ENCODE measurements at regions not wholly inside any gene's neighbourhood (a gene's known extent, or its start where the extent isn't known, plus 50 kb on each side); places are given as distances from the start of the nearest gene placed in this dataset.
"Not testable (repeated sequence)": the region's sequence is repeated elsewhere in the genome, so short reads cannot be mapped to it uniquely, and the experiment has no call there.

DNA sequence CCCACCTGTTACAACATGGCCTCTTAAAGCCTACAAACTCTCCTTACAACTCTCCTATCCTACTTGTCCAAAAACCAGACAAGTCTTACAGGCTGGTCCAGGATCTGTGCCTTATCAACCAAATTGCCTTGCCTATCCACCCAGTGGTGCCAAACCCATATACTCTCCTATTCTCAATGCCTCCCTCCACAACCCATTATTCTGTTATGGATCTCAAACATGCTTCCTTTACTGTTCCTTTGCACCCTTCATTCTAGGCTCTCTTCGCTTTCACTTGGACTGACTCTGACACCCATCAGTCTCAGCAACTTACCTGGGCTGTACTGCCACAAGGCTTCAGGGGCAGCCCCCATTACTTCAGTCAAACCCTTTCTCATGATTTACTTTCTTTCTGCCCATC, 1112.1 kb upstream of the TMEM132C start:
- TF ChIP-seq, protein P1, sequence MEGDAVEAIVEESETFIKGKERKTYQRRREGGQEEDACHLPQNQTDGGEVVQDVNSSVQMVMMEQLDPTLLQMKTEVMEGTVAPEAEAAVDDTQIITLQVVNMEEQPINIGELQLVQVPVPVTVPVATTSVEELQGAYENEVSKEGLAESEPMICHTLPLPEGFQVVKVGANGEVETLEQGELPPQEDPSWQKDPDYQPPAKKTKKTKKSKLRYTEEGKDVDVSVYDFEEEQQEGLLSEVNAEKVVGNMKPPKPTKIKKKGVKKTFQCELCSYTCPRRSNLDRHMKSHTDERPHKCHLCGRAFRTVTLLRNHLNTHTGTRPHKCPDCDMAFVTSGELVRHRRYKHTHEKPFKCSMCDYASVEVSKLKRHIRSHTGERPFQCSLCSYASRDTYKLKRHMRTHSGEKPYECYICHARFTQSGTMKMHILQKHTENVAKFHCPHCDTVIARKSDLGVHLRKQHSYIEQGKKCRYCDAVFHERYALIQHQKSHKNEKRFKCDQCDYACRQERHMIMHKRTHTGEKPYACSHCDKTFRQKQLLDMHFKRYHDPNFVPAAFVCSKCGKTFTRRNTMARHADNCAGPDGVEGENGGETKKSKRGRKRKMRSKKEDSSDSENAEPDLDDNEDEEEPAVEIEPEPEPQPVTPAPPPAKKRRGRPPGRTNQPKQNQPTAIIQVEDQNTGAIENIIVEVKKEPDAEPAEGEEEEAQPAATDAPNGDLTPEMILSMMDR (IDR thresholded peaks at IDR 0.05) = not testable (repeated sequence)
- not testable (repeated sequence) for TF ChIP-seq ZFX (IDR thresholded peaks at IDR 0.05; ENCODE audit: borderline replicate concordance)
